ENCODE measurements at regions not wholly inside any gene's neighbourhood (a gene's known extent, or its start where the extent isn't known, plus 50 kb on each side); places are given as distances from the start of the nearest gene placed in this dataset.
"Not testable (repeated sequence)": the region's sequence is repeated elsewhere in the genome, so short reads cannot be mapped to it uniquely, and the experiment has no call there.

DNA sequence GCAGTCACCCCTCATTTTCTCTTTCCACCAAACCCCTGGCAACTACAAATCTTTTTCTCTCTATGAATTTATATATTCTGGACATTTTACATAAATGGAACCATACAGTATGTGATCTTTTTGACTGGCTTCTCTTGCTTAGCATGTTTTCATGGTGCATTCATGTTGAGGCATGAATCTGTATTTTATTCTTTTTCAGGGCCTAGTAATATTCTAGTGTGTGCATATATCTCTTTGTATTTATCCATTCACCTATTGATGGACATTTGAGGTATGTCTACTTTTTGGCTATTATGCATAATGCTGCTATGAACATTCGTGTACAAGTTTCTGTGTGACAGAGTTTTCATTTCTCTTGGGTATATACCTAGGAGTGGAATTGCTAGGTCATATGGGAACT lies 78.2 kb downstream of the HACD1 start:
- no peak for DNase-seq
- TF ChIP-seq POLR2A (IDR thresholded peaks at IDR 0.05; ENCODE audit: low read length) (no peak), GATA1 (IDR thresholded peaks at IDR 0.05; ENCODE audit: low read depth, low read length) (no peak)

DNA sequence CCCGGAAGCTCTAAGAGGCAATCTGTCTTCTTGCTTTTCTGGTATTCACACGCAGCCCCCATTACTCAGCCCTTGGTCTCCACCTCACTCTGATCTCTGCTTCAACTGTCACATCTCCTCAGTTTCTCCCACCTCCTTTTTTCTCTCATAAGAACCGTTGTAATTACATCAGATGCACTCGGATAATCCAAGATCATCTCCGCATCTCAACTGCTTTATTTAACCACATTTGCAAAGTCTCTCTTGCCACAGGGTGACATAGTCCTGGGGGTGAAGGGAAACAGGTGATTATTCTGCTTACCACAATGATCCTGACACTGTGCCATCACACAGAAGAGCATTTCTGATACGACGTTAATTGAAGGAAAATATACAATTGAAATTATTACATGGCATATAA lies 79.9 kb downstream of the HACD1 start:
- no peak for TF ChIP-seq POLR2A (IDR thresholded peaks at IDR 0.05; ENCODE audit: low read length)
- no peak for TF ChIP-seq GATA1 (IDR thresholded peaks at IDR 0.05; ENCODE audit: low read depth, low read length)
- DNase-seq: no peak

DNA sequence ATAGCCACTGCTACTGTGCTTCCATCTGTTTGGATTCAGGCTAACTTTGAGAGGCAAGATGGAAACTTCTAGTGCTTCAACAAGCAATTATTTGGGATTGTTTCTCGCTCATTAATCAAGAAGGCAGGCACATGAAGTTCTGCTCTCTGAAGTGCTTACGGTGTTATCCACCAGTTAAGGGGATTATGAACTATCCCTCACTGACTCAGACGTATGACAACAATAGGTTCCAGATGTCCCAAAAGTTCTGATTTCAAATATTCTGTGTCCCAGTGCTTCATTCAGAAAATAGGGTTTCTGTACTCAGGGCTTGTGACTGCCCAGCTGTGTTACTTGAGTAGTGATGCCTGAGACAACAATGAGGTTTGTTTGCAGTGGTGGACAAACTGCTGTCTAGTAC lies 81.0 kb downstream of the HACD1 start:
- TF ChIP-seq GATA1 (IDR thresholded peaks at IDR 0.05; ENCODE audit: low read depth, low read length) (no peak), POLR2A (IDR thresholded peaks at IDR 0.05; ENCODE audit: low read length) (no peak)
- no peak for DNase-seq

- DNase-seq: no peak
- TF ChIP-seq GATA1 (IDR thresholded peaks at IDR 0.05; ENCODE audit: low read depth, low read length): no peak
- no peak for TF ChIP-seq POLR2A (IDR thresholded peaks at IDR 0.05; ENCODE audit: low read length)
Observed at GRCh38 chr10:17533731-17534130, 79.3 kb upstream of the ST8SIA6 start.

- DNase-seq: no peak
- no peak for TF ChIP-seq GATA1 (IDR thresholded peaks at IDR 0.05; ENCODE audit: low read depth, low read length)
- TF ChIP-seq POLR2A (IDR thresholded peaks at IDR 0.05; ENCODE audit: low read length): no peak
Observed at GRCh38 chr10:17528306-17528862, 74.0 kb upstream of the ST8SIA6 start.

- DNase-seq: no peak
- TF ChIP-seq POLR2A (IDR thresholded peaks at IDR 0.05; ENCODE audit: low read length): no peak
- TF ChIP-seq GATA1 (IDR thresholded peaks at IDR 0.05; ENCODE audit: low read depth, low read length): no peak
Observed at GRCh38 chr10:17527514-17528146, 73.2 kb upstream of the ST8SIA6 start.

GRCh38 chr10:17526571-17526970 lies 72.2 kb upstream of the ST8SIA6 start:
- DNase-seq: not testable (repeated sequence)

DNA sequence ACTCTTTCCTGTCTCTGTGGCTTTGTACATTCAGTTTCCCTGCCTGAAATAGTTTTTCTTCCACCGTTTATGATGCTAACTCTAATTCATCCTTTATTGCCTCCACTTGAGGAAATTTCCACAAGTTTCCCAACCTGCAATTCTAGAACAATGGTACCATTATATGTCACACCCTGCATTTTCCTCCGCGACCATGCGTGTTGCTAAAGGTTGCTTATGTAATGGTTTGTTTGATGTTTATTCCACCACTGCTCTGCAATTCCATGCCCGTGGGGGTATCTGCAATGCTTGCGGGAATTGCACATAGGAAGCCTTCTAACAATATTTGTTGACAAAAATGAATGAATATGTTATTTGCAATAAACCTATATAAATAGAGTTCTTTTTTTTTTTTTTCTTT lies 69.5 kb upstream of the ST8SIA6 start:
- TF ChIP-seq POLR2A (IDR thresholded peaks at IDR 0.05; ENCODE audit: low read length): no peak
- no peak for TF ChIP-seq GATA1 (IDR thresholded peaks at IDR 0.05; ENCODE audit: low read depth, low read length)
- DNase-seq: no peak

DNA sequence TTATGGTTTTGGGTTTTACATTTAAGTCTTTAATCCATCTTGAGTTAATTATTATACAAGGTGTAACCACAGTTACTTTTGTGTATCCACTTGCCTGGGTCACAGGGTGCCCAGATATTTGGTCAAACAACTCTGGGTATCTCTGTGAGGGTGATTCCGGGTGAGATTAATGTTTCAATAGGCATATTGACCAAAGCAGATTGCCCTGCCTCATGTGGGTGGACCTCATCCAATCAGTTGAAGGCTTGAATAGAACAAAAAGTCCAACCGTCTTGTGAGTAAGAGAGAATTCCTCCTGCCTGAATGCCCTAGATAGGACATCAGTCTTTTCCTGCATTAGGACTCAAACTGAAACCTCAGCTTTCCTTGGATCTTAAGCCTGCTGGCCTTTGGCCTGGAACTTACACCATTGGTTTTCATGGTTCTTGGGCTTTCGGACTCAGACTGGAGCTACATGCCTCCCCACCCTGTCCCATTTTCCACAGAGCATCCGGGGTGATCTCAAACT lies 68.9 kb upstream of the ST8SIA6 start:
- TF ChIP-seq GATA1 (IDR thresholded peaks at IDR 0.05; ENCODE audit: low read depth, low read length): no peak
- no peak for TF ChIP-seq POLR2A (IDR thresholded peaks at IDR 0.05; ENCODE audit: low read length)
- no peak for DNase-seq

DNA sequence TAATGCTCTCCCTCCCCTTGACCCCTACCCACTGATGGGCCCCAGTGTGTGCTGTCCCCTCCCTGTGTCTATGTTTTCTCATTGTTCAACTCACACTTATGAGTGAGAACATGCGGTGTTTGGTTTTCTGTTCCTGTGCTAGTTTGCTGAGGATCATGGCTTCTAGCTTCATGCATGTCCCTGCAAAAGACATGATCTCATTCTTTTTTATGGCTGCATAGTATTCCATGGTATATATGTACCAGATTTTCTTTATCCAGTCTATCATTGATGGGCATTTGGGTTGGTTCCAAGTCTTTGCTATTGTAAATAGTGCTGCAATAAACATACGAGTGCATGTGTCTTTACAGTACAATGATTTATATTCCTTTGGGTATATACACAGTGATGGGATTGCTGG lies 67.9 kb upstream of the ST8SIA6 start:
- not testable (repeated sequence) for DNase-seq

DNA sequence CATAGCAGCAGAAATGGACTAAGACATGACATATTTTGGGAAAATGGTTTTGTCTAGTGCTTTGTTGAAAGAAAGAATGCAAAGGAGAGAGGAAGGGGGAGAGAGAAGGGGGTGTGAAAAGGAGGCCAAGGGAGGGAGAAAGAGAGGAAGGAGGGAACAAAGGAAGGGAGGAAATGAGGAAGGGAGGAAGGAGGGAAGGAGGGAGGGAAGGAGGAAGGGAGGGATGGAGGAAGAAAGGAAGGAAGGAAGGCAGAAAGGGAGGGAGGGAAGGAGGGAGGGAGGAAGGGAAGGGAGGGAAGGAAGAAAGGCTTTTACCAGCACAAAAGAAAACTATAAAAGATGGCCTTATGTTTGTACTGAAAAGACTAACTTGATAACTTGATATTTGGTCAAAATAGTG lies 65.1 kb upstream of the ST8SIA6 start:
- no peak for DNase-seq
- TF ChIP-seq GATA1 (IDR thresholded peaks at IDR 0.05; ENCODE audit: low read depth, low read length): no peak
- TF ChIP-seq POLR2A (IDR thresholded peaks at IDR 0.05; ENCODE audit: low read length): no peak

DNA sequence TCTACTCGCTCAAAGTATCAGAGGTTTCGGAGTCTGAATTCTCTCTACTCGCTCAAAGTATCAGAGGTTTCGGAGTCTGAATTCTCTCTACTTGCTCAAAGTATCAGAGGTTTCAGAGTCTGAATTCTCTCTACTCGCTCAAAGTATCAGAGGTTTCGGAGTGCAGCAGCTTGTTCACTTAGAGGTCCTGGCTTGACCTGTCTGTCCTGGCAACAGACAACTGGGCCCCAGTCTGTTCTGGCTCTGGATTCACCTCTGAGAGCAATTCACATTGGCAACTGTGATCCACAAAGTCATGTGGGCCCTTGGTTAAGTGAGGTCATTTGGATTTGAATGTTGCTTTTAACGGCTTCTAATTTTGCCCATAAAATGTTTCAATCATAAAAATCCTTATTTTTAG lies 63.9 kb upstream of the ST8SIA6 start:
- no peak for TF ChIP-seq POLR2A (IDR thresholded peaks at IDR 0.05; ENCODE audit: low read length)
- no peak for TF ChIP-seq GATA1 (IDR thresholded peaks at IDR 0.05; ENCODE audit: low read depth, low read length)
- no peak for DNase-seq

DNA sequence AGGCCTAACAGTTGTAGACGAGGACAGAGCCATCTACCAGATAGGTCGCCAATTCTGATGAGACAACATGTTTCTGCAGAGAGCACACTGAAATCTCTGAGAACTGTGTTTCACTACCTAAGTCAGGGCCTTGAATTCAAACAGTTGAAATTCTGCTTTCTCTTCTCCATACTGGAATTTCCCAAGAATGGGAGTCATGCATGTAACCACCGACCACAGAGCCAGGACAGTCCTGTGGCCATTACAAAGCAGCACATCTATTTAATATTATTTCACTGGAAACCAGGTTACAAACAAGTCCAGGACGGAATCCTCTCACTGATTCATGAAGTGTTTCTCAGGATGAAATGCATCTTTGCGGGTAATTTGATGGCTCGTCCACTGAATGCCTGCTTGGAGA lies 62.0 kb upstream of the ST8SIA6 start:
- DNase-seq: no peak
- TF ChIP-seq GATA1 (IDR thresholded peaks at IDR 0.05; ENCODE audit: low read depth, low read length) (no peak), POLR2A (IDR thresholded peaks at IDR 0.05; ENCODE audit: low read length) (no peak)

DNA sequence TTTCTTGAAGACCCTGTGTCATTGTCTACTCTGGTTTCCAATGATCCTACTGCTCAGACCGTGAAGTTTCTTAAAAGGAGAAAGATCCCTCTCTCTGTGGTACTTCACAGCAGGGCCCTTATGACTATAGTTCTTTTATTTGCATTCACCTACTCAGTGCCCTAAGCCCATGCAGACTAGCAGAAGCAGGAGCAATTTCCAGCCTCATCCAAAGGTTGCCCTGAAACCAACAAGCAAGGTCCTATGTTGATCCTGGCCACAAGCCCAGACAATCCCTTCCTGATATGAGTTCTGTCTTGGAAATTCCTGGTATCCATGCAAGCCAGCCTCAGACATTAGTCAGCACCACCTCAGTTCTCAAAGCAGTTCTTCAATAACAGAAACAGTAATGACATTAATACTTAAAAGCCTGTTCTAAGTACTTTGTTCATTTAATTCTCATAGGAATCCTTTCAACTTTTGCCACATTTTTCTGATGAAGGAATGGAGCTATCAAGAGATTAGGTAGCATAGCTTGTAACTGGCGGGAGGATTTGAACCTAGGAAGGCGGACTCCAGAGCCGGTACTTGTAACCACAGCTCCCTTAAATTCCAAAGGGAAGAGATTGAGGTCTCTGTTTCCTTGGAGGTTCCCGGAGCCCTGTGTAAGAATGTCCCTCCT lies 58.1 kb upstream of the ST8SIA6 start:
- no peak for DNase-seq
- no peak for TF ChIP-seq GATA1 (IDR thresholded peaks at IDR 0.05; ENCODE audit: low read depth, low read length)

- DNase-seq: peak in 1 of 2 experiments; percentile 16
- TF ChIP-seq POLR2A (IDR thresholded peaks at IDR 0.05; ENCODE audit: low read length) (no peak), GATA1 (IDR thresholded peaks at IDR 0.05; ENCODE audit: low read depth, low read length) (no peak)
Observed at GRCh38 chr10:17510242-17510908, 56.0 kb upstream of the ST8SIA6 start.

All from erythroblast (primary cell).